Hematopoietic multipotent progenitor cell treated with erythropoietin and hydrocortisone succinate and interleukin-3 and kit ligand, for 8 days (in vitro differentiated cells): ENCODE measurements at regions not wholly inside any gene's neighbourhood (a gene's known extent, or its start where the extent isn't known, plus 50 kb on each side); places are given as distances from the start of the nearest gene placed in this dataset.

ENCODE experiments used
- DNase-seq: peaks from one replicate; pipeline ENCODE4 v3.0.0-alpha.2; 2015

GRCh38 chr11:2083411-2083810, 55.8 kb downstream of the IGF2 start:
- no peak for DNase-seq

- no peak for DNase-seq
These were observed 62.0 kb downstream of the IGF2 start for GRCh38 chr11:2077061-2077802.

DNA sequence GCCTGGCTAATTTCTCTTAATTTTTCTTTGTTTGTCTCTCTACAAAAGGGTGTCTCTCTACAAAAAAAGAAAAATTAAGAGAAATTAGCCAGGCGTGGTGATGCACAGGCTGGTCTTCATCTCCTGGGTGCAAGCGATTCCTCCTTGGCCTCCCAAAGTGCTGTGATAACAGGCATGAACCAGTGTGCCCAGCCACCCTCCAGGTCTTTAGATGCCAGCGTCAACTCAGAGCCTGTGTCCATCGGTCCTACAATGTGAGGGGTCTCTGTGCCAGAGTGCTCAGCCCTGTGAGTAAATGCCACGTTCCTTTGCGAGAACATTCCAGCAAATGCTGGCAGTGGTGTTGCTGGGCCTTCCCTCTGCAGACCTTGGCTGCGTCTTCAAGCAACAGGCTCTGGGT, 62.7 kb downstream of the IGF2 start:
- DNase-seq = no peak

DNA sequence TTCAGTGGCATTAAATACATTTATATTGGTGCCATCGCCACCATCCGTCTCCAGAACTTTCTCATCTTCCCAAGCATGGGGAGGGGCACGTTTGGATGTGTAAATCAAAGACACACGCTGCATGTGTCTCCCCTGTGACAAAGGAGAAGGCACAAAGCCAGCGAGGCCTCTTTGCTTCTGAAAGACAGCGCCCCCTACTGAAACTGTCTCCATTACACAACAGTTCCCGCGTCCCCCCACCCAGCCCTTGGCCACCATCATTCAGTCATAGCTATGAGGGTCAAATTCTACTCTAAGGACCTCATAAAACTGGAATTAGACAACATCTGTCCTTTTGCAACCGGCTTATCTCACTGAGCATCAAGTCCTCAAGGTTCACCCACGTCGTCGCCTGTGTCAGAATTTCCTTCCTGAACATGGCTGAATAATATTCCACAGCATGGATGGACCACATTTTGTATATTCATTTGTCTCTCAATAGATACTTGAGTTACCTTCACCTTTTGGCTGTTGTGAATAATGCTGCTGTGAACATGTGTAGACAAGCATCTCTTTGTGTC, 64.8 kb downstream of the IGF2 start:
- DNase-seq = peak; percentile 8

DNA sequence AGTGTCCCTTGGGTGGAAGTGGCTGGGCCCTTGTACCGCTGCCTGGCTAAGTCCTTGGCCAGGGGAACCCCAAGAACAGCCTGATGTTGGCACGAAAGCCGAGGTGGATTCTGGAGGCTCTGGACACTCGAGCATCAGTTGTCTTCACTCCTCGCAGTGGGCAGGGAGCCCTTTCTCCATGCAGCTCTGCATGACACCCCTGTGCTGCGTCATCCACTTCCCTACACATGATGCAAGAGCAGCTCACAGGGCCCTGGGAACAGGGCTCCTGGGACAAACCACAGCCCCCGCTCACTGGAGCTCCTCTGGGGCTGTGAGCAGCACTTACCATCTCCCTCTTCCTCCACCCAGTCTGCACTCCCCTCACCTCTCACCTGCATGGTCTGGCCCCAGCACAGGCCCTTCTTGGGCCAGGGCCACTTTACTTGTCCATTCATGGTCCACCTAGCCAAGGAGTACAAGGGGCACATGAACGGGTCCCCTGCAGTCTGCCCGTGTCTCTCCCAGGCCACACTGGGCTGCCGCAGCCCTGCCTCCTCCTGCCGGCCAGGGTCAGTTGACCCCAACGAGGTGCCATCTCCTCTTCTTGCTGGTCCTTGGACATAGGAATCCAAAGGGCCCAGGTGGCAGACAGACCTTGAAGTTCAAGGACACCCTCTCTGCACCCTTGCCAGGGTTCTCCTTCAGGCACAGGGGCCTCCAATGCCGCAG, 66.5 kb downstream of the IGF2 start:
- DNase-seq = no peak

DNA sequence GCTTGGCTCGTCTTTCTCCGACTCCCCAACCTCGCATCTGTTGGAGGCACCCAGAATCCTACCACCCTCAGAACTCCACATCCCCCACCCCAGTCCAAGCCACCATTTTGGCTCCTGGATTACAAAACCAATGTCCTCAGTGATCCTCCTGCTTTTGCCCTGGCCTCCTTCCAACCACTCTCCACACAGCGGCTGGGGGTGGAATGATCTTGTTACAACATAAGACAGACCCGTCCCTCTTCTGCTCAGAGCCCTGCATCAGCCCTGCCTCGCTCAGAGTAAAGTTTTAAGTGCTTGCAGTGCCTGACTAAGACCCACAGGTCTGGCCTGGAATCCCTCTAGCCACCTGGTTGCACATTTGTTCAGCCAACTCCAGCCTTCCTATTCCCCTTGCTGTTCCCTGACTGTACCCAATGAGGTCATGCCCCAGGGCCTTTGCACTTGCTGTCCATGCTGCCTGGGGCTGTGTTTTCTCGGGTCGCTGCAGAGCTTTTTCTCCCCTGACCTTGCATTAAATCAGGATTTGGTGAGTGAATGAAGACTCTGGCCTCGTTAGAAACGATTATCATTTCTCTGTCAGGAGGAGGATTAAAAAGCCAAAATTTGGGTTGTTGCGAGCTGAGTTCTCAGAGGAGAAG, 67.3 kb downstream of the IGF2 start:
- no peak for DNase-seq
